ENCODE measurements at regions not wholly inside any gene's neighbourhood (a gene's known extent, or its start where the extent isn't known, plus 50 kb on each side); places are given as distances from the start of the nearest gene placed in this dataset.

DNA sequence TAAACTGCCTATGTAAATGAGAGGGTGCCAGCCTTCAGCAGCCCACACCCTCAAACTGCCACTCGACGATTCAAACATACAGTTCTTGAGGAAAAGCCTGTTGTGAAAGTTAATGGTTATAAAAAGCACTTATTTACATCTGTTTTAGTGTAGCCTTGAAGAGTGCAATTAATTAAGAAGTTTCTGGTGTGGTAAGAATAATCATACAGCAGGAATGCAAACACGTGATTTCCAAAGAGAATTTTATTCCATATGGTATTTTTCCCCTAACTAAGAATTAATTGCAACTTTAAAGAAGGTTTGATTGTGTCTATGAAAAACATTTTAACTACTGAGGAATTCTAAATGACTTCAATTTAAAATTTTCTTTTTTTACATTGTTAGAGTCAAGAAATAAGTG lies 176.3 kb upstream of the PITX2 start:
- Histone ChIP-seq H3K4me1 (ENCODE audit: insufficient read depth) (no peaks in the 10 kb centered on the region), H3K36me3 (no peaks in the 10 kb centered on the region), H3K27me3 (no peaks in the 10 kb centered on the region), H3K9me3 (no peaks in the 10 kb centered on the region), H3K4me3 (no peak overlapping the region), H3K27ac (no peak overlapping the region)
- intact Hi-C loops (cut with DNase I): no loop called here
- DNase-seq: no peak
- WGBS, 3 donors: 7 to 22% (median 11%) methylated on average over 3 of the region's 3 CpGs
- TF ChIP-seq, protein P1, sequence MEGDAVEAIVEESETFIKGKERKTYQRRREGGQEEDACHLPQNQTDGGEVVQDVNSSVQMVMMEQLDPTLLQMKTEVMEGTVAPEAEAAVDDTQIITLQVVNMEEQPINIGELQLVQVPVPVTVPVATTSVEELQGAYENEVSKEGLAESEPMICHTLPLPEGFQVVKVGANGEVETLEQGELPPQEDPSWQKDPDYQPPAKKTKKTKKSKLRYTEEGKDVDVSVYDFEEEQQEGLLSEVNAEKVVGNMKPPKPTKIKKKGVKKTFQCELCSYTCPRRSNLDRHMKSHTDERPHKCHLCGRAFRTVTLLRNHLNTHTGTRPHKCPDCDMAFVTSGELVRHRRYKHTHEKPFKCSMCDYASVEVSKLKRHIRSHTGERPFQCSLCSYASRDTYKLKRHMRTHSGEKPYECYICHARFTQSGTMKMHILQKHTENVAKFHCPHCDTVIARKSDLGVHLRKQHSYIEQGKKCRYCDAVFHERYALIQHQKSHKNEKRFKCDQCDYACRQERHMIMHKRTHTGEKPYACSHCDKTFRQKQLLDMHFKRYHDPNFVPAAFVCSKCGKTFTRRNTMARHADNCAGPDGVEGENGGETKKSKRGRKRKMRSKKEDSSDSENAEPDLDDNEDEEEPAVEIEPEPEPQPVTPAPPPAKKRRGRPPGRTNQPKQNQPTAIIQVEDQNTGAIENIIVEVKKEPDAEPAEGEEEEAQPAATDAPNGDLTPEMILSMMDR (IDR thresholded peaks at IDR 0.05): no peak

DNA sequence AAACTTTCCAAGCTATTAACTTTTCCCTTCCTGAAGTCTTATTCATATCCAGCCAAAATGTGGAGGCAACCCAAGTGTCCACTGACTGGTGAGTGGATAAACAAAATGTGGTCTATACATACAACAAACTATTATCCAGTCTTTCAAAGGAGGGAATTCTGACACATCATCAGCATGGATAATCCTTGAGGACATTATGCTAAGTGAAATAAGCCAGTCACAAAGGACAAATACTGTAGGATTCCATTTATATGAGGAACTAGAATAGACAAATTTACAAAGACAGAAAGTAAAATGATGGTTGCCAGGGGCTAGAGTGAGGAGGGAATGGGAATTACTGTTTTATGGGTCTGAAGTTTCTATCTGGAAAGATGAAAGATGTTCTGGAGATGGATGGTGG lies 178.7 kb upstream of the PITX2 start:
- H3K27ac ChIP-seq: no peak overlapping the region
- no peaks in the 10 kb centered on the region for H3K36me3 ChIP-seq
- no peaks in the 10 kb centered on the region for H3K9me3 ChIP-seq
- TF ChIP-seq POLR2A (IDR thresholded peaks at IDR 0.05) (no peak), EP300 (IDR thresholded peaks at IDR 0.05) (no peak)
- TF ChIP-seq, protein P1 (IDR thresholded peaks at IDR 0.05): no peak
- no peak overlapping the region for H3K4me3 ChIP-seq
- H3K4me1 ChIP-seq (ENCODE audit: insufficient read depth): no peaks in the 10 kb centered on the region
- intact Hi-C loops (cut with DNase I): no loop called here
- H3K27me3 ChIP-seq: no peaks in the 10 kb centered on the region
- no peak for DNase-seq

DNA sequence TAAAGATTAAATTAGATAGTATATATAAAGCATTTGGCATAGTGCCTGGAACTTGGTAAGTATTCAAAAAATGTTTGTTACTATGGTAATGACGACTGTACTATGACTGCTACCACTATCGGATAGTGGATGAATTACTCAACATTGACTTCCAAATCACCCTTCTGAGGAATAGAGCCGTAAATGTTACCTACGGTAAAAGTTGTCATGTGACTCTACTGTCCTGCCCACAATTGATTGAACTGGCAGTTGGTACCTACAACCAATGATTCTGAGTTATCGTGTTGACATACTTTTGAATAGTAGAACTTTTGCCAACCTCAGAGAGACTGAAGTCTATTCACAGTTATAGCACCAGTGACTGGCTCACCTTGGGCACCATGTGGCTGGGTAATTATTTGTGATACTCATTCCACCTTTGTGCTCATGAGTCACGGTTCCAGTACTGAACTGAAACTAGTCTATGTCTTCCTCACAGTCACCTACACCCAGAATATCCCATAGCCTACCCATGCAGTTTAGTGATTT lies 185.5 kb upstream of the PITX2 start:
- Histone ChIP-seq H3K36me3 (no peaks in the 10 kb centered on the region), H3K27me3 (no peaks in the 10 kb centered on the region), H3K4me1 (ENCODE audit: insufficient read depth) (no peaks in the 10 kb centered on the region), H3K27ac (no peak overlapping the region), H3K4me3 (no peak overlapping the region), H3K9me3 (no peaks in the 10 kb centered on the region)
- DNase-seq: no peak
- intact Hi-C loops (cut with DNase I): no loop called here
- WGBS, 3 donors: 79 to 85% (median 81%) methylated on average over 6 of the region's 6 CpGs
- TF ChIP-seq POLR2A (IDR thresholded peaks at IDR 0.05) (no peak), EP300 (IDR thresholded peaks at IDR 0.05) (no peak)
- TF ChIP-seq, protein P1 (IDR thresholded peaks at IDR 0.05): no peak

DNA sequence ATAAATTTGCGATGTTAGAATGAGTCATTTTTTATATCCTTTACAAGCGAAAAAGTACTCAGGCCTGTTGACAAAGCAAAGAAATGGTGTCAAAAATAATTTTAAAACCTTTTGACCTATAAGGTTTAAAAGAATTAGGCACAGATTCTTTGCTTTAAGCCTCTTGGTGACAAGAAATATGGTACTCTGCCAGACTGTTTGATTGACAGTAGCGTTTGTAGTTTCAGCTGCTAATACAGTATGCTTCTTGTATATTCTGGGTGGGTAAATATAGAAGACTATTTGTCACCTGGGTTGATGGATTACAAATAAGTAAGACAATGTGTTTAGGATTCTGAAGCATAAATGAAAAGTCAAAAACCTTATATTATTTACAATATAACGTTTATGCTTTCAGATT lies 193.1 kb upstream of the PITX2 start:
- intact Hi-C loops (cut with DNase I): no loop called here
- Histone ChIP-seq H3K27ac (no peak overlapping the region), H3K9me3 (no peaks in the 10 kb centered on the region), H3K36me3 (no peaks in the 10 kb centered on the region), H3K4me1 (ENCODE audit: insufficient read depth) (no peaks in the 10 kb centered on the region), H3K4me3 (no peak overlapping the region), H3K27me3 (no peaks in the 10 kb centered on the region)
- TF ChIP-seq, protein P1 (IDR thresholded peaks at IDR 0.05): no peak
- TF ChIP-seq EP300 (IDR thresholded peaks at IDR 0.05) (no peak), POLR2A (IDR thresholded peaks at IDR 0.05) (no peak)
- WGBS, 3 donors: 80 to 83% (median 82%) methylated on average over 4 of the region's 4 CpGs
- no peak for DNase-seq

DNA sequence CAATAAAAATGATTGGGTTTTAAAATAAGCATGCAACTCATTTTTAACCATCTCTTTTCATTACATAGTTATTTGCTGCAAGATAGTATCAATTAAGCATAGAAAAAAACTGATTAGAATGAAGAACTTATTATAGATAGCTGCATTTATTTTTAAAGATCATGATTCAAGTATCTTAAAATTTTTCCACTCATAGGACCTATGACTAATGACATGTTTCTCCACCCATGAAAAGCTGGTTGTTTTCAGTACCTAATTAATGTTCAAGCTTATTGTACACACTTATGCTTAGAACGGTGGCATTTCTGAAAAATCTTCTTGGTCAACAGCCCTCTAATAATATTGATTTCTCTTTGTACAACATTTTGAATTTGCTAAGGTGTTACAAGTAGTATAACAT lies 193.5 kb upstream of the PITX2 start:
- DNase-seq: no peak
- H3K9me3 ChIP-seq: no peaks in the 10 kb centered on the region
- H3K4me1 ChIP-seq (ENCODE audit: insufficient read depth): no peaks in the 10 kb centered on the region
- no peak for TF ChIP-seq EP300 (IDR thresholded peaks at IDR 0.05)
- TF ChIP-seq POLR2A (IDR thresholded peaks at IDR 0.05): no peak
- TF ChIP-seq, protein P1 (IDR thresholded peaks at IDR 0.05): no peak
- no peaks in the 10 kb centered on the region for H3K27me3 ChIP-seq
- H3K4me3 ChIP-seq: no peak overlapping the region
- intact Hi-C loops (cut with DNase I): no loop called here
- H3K36me3 ChIP-seq: no peaks in the 10 kb centered on the region
- WGBS, 3 donors: 62 to 80% (median 68%) methylated on average over 1 of the region's 1 CpG
- H3K27ac ChIP-seq: no peak overlapping the region
